GM23338 (cell line): ENCODE measurements at regions not wholly inside any gene's neighbourhood (a gene's known extent, or its start where the extent isn't known, plus 50 kb on each side); places are given as distances from the start of the nearest gene placed in this dataset.

ENCODE experiments used
- CREB1 ChIP-seq: fragments of 250-450 bp; sonication (Bioruptor Pico); IDR thresholded peaks from 2 replicates; pipeline ENCODE4 v1.5.0; 2020; ENCODE audit warnings: low read depth, mild to moderate bottlenecking, moderate library complexity
- EZH2 ChIP-seq: fragments of 200-600 bp; sonication (generic); IDR thresholded peaks from one replicate; pipeline ENCODE4 v1.8.0; 2017; ENCODE audit warnings: antibody characterized with exemption, mild to moderate bottlenecking, low read depth; ENCODE audit not compliant: unreplicated experiment
- EZH2phosphoT487 ChIP-seq: fragments of 200-600 bp; sonication (generic); IDR thresholded peaks from one replicate; pipeline ENCODE4 v1.8.1; 2018; ENCODE audit warnings: antibody characterized with exemption; ENCODE audit not compliant: unreplicated experiment
- JUNB ChIP-seq: IDR thresholded peaks from one replicate; pipeline ENCODE4 v1.6.1; 2016; ENCODE audit warnings: antibody characterized with exemption; ENCODE audit not compliant: unreplicated experiment
- NANOG ChIP-seq: IDR thresholded peaks from 2 replicates; pipeline ENCODE4 v1.6.1; 2016; ENCODE audit warnings: antibody characterized with exemption, borderline replicate concordance
- POLR2AphosphoS5 ChIP-seq: IDR thresholded peaks from 2 replicates; pipeline ENCODE4 v1.6.1; 2016; ENCODE audit warnings: antibody characterized with exemption, low read depth
- STAT1 ChIP-seq: IDR thresholded peaks from one replicate; pipeline ENCODE4 v1.6.1; 2016; ENCODE audit warnings: antibody characterized with exemption; ENCODE audit not compliant: unreplicated experiment
- ZNF114 ChIP-seq: fragments of 250-450 bp; sonication (Bioruptor Pico); IDR thresholded peaks from 2 replicates; pipeline ENCODE4 v1.5.0; 2020; ENCODE audit warnings: mild to moderate bottlenecking, moderate library complexity
- ZNF331 ChIP-seq: fragments of 250-450 bp; sonication (Bioruptor Pico); IDR thresholded peaks from 2 replicates; pipeline ENCODE4 v1.5.0; 2020; ENCODE audit warnings: low read depth, mild to moderate bottlenecking, moderate library complexity
- TF ChIP-seq, protein P1 (sequence below), 2 experiments: fragments of 200-600 bp in 1 of 2; sonication (generic) in 1 of 2; conservative IDR thresholded peaks; 2 replicates each; pipeline versions ENCODE4 v1.5.1 to v1.6.1; 2016 to 2017; ENCODE audit warnings: antibody characterized with exemption in 2 of 2, low read depth in 2 of 2, mild to moderate bottlenecking in 2 of 2, moderate library complexity in 1 of 2
- TF ChIP-seq, protein P2 (sequence below): IDR thresholded peaks from one replicate; pipeline ENCODE4 v1.6.1; 2018; ENCODE audit warnings: antibody characterized with exemption; ENCODE audit not compliant: unreplicated experiment
- TF ChIP-seq, protein P3 (sequence below): fragments of 250-450 bp; sonication (Bioruptor Pico); IDR thresholded peaks from 2 replicates; pipeline ENCODE4 v1.5.0; 2020; ENCODE audit warnings: mild to moderate bottlenecking, moderate library complexity
- TF ChIP-seq, protein P4 (sequence below): IDR thresholded peaks from 2 replicates; pipeline ENCODE4 v1.6.1; 2016; ENCODE audit warnings: antibody characterized with exemption

DNA sequence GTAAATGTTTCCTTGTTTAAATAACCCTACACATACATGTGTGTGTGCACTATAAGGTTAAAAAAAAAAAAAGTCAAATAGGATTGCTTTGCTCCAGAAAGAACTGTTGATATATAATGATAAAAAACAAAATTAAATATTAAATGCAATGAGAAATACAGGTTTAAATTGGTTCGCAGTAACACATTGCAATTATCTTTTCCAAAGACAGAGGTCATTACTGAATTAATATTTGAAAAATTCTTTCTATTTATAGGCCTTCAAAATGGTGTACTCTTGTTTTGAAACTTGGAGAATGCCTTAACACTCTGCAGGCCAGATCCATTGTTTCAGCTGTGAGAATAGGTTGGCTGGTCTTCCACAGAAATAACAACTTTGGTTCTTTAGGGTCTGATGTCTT lies 319.0 kb upstream of the NUDT12 start:
- TF ChIP-seq, protein P1, sequence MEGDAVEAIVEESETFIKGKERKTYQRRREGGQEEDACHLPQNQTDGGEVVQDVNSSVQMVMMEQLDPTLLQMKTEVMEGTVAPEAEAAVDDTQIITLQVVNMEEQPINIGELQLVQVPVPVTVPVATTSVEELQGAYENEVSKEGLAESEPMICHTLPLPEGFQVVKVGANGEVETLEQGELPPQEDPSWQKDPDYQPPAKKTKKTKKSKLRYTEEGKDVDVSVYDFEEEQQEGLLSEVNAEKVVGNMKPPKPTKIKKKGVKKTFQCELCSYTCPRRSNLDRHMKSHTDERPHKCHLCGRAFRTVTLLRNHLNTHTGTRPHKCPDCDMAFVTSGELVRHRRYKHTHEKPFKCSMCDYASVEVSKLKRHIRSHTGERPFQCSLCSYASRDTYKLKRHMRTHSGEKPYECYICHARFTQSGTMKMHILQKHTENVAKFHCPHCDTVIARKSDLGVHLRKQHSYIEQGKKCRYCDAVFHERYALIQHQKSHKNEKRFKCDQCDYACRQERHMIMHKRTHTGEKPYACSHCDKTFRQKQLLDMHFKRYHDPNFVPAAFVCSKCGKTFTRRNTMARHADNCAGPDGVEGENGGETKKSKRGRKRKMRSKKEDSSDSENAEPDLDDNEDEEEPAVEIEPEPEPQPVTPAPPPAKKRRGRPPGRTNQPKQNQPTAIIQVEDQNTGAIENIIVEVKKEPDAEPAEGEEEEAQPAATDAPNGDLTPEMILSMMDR (conservative IDR thresholded peaks at IDR 0.05; ENCODE audit: low read depth in 2 of 2): no peak
- TF ChIP-seq EZH2: no peak
- TF ChIP-seq CREB1: no peak
- no peak for TF ChIP-seq JUNB
- TF ChIP-seq, protein P2, sequence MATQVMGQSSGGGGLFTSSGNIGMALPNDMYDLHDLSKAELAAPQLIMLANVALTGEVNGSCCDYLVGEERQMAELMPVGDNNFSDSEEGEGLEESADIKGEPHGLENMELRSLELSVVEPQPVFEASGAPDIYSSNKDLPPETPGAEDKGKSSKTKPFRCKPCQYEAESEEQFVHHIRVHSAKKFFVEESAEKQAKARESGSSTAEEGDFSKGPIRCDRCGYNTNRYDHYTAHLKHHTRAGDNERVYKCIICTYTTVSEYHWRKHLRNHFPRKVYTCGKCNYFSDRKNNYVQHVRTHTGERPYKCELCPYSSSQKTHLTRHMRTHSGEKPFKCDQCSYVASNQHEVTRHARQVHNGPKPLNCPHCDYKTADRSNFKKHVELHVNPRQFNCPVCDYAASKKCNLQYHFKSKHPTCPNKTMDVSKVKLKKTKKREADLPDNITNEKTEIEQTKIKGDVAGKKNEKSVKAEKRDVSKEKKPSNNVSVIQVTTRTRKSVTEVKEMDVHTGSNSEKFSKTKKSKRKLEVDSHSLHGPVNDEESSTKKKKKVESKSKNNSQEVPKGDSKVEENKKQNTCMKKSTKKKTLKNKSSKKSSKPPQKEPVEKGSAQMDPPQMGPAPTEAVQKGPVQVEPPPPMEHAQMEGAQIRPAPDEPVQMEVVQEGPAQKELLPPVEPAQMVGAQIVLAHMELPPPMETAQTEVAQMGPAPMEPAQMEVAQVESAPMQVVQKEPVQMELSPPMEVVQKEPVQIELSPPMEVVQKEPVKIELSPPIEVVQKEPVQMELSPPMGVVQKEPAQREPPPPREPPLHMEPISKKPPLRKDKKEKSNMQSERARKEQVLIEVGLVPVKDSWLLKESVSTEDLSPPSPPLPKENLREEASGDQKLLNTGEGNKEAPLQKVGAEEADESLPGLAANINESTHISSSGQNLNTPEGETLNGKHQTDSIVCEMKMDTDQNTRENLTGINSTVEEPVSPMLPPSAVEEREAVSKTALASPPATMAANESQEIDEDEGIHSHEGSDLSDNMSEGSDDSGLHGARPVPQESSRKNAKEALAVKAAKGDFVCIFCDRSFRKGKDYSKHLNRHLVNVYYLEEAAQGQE: no peak
- TF ChIP-seq POLR2AphosphoS5: no peak
- TF ChIP-seq, protein P3, sequence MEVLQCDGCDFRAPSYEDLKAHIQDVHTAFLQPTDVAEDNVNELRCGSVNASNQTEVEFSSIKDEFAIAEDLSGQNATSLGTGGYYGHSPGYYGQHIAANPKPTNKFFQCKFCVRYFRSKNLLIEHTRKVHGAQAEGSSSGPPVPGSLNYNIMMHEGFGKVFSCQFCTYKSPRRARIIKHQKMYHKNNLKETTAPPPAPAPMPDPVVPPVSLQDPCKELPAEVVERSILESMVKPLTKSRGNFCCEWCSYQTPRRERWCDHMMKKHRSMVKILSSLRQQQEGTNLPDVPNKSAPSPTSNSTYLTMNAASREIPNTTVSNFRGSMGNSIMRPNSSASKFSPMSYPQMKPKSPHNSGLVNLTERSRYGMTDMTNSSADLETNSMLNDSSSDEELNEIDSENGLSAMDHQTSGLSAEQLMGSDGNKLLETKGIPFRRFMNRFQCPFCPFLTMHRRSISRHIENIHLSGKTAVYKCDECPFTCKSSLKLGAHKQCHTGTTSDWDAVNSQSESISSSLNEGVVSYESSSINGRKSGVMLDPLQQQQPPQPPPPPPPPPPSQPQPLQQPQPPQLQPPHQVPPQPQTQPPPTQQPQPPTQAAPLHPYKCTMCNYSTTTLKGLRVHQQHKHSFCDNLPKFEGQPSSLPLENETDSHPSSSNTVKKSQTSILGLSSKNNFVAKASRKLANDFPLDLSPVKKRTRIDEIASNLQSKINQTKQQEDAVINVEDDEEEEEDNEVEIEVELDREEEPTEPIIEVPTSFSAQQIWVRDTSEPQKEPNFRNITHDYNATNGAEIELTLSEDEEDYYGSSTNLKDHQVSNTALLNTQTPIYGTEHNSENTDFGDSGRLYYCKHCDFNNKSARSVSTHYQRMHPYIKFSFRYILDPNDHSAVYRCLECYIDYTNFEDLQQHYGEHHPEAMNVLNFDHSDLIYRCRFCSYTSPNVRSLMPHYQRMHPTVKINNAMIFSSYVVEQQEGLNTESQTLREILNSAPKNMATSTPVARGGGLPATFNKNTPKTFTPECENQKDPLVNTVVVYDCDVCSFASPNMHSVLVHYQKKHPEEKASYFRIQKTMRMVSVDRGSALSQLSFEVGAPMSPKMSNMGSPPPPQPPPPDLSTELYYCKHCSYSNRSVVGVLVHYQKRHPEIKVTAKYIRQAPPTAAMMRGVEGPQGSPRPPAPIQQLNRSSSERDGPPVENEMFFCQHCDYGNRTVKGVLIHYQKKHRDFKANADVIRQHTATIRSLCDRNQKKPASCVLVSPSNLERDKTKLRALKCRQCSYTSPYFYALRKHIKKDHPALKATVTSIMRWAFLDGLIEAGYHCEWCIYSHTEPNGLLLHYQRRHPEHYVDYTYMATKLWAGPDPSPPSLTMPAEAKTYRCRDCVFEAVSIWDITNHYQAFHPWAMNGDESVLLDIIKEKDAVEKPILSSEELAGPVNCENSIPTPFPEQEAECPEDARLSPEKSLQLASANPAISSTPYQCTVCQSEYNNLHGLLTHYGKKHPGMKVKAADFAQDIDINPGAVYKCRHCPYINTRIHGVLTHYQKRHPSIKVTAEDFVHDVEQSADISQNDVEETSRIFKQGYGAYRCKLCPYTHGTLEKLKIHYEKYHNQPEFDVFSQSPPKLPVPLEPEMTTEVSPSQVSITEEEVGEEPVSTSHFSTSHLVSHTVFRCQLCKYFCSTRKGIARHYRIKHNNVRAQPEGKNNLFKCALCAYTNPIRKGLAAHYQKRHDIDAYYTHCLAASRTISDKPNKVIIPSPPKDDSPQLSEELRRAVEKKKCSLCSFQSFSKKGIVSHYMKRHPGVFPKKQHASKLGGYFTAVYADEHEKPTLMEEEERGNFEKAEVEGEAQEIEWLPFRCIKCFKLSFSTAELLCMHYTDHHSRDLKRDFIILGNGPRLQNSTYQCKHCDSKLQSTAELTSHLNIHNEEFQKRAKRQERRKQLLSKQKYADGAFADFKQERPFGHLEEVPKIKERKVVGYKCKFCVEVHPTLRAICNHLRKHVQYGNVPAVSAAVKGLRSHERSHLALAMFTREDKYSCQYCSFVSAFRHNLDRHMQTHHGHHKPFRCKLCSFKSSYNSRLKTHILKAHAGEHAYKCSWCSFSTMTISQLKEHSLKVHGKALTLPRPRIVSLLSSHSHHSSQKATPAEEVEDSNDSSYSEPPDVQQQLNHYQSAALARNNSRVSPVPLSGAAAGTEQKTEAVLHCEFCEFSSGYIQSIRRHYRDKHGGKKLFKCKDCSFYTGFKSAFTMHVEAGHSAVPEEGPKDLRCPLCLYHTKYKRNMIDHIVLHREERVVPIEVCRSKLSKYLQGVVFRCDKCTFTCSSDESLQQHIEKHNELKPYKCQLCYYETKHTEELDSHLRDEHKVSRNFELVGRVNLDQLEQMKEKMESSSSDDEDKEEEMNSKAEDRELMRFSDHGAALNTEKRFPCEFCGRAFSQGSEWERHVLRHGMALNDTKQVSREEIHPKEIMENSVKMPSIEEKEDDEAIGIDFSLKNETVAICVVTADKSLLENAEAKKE: no peak
- no peak for TF ChIP-seq EZH2phosphoT487
- TF ChIP-seq, protein P4, sequence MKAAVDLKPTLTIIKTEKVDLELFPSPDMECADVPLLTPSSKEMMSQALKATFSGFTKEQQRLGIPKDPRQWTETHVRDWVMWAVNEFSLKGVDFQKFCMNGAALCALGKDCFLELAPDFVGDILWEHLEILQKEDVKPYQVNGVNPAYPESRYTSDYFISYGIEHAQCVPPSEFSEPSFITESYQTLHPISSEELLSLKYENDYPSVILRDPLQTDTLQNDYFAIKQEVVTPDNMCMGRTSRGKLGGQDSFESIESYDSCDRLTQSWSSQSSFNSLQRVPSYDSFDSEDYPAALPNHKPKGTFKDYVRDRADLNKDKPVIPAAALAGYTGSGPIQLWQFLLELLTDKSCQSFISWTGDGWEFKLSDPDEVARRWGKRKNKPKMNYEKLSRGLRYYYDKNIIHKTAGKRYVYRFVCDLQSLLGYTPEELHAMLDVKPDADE: no peak
- no peak for TF ChIP-seq ZNF331 (CRISPR knock-in tag)
- no peak for TF ChIP-seq NANOG
- no peak for TF ChIP-seq ZNF114 (CRISPR knock-in tag)
- no peak for TF ChIP-seq STAT1
